HG03469 (cell line): ENCODE measurements at regions not wholly inside any gene's neighbourhood (a gene's known extent, or its start where the extent isn't known, plus 50 kb on each side); places are given as distances from the start of the nearest gene placed in this dataset.
"Not testable (repeated sequence)": the region's sequence is repeated elsewhere in the genome, so short reads cannot be mapped to it uniquely, and the experiment has no call there.

Source experiments
- ATAC-seq: cut with Tn5 transposase; IDR thresholded peaks from one replicate; pipeline ENCODE4 v1.9.1; 2021; ENCODE audit warnings: mild to moderate bottlenecking, moderate library complexity, moderate number of reproducible peaks; ENCODE audit not compliant: unreplicated experiment

DNA sequence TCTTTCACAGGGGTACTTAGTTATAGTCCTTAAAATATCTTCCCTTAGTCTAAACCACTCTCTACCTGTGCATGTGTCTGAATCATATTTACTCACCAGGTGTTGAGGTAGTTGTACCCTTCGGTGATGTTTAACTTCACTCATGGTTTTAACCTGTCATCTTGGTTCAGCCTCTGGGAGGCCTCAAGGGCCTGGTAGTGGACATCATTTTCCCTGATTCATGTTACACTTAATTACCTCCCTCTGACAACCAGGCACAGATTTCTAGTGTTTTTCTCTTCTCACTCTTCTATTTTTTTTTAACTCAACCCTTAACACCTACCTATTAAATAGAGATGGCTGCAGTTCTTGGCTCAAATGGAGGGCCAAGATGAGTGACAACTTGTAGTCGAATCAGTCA, 505.4 kb downstream of the TMEM114 start:
- ATAC-seq: no peak

DNA sequence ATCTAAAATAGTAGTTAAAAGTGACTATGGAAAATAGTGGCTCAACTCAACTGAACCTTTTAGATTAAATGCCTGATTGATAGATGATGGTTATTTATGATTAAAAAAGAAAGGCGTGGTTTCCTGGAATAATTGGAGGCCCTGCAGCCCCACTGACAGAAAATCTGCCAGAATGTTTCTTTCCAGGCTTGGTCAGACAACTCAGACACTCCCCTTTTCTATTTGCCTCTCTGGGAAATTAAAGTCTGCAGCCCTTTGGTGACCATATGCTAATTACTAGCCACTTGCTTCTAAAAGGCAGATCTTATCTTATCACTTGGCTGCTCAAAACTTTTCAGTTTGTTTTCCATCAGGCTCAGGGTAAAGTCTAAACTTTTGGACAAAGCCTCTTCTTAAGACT, 506.0 kb downstream of the TMEM114 start:
- ATAC-seq: no peak

DNA sequence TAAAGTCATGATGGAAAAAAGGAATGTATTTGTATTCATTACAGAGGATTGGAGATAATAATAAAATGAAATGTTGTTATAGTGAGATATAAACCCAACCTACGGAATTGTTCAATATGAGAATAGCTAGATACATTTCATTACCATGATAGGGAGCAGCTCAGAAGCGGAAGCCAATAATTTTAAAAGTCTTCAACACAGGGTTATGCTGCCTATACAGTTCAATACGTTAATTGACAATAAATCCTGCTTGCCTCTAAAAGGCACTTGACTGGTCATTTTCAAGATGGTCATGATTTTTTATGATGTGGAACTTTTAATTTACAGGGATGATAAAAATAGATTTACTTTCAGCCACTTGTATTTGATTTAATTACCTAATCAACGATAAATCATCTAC, 506.8 kb downstream of the TMEM114 start:
- no peak for ATAC-seq

DNA sequence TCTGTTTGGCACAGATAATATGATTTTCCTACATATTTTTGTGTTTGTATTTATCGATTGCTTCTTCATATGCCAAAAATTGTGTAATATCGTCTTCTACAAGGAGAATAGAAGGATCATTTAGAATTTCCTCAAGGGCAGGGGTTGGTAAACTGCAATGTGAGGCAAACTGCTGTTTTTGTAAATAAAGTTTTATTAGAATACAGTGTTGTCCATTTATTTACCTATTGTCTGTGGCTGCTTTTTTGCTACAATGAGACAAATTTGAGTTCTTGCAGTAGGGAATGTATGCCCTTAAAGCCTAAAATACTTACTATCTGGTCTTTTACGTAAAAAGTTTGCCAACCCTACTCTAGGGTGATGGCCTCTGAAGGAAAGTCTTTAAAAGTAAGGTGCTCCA, 509.5 kb downstream of the TMEM114 start:
- ATAC-seq: no peak

DNA sequence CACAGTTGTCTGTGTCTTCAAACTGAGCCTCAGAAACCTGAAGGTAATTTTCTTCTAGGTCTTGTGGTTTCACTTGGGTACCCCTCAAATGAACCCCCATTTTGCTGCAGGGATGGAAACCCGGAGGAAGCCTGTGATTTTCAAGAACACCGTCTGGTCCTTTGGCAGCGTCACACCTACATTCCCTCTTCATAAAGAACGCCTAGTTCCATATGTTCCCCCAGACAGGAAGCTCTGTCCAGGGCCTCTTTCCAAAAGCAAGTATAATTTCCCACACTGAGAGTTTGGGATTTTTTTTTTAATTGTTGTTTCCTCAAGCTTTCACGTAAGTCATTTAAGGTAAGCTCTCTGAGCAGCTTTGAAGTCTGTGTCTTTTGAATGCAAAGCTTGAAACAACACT, 515.0 kb downstream of the TMEM114 start:
- no peak for ATAC-seq

DNA sequence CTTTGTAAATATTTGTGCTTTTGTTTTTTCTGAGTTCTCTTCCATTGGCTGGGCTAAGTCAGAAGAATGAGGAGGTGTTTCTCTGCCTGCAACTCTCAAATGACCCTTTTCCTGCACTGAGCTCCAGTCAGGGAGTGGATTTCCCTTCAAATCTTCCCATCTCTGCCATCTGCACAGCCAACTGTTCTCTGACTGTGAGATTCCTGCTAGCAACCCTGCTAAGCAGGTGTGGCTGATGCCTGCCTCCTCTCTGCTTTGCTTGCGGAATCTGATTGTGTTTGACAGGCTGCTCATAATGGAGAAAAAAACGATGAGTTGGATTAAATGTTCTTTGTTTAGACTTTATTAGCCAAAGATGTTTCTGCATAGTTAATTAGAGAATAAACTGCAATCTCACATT, 519.8 kb downstream of the TMEM114 start:
- ATAC-seq: no peak

DNA sequence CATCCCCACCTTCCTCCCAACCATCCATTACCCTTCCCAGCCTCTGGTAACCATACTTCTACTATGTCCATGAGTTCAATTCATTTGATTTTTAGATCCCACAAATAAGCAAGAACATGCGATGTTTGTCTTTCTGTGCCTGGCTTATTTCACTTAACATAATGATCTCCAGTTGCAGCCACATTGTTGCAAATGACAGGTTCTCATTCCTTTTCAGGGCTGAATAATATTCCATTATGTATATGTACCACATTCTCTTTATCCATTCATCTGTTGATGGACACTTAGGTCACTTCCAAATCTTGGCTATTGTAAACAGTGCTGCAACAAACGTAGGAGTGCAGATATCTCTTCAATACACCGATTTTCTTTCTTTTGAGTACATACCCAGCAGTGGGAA, 522.1 kb downstream of the TMEM114 start:
- ATAC-seq: not testable (repeated sequence)

DNA sequence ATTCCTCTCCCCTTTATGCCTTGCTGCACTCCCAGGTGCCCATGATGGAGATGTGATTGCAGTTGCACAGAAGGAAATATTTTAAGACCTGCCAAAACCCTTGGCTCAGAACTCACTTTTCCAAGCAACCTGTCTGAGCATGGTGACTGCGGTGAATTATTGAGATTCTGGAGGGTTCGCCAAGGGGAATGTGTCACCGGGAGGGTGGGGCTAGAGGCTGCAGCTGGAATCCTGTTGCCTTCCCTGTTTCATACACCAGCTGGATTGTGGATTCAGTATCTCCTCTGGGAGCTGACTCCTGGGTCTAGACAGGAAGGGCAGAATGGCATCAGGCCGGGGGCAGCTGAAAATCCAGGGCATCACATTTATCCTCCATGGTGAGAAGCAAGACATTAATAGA, 527.2 kb downstream of the TMEM114 start:
- ATAC-seq: no peak

DNA sequence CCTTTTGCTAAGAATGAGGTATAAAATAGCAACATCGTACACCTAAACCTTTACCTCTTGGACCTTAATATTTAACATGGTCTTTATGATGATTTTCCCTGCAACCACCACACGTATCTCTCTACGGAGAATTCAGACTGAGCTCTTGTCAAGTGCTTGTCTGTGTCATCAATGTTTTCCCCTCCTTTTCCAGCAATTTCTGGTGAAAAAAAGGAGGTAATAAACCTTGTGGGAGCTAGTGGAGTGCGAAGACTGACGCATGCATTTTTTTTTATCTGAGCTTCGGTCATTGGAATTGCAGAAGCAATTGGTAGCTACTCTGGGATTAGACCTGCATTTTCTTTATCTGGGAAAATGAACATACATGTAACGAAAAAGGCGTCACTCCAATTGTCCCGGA, 527.6 kb downstream of the TMEM114 start:
- ATAC-seq: no peak

DNA sequence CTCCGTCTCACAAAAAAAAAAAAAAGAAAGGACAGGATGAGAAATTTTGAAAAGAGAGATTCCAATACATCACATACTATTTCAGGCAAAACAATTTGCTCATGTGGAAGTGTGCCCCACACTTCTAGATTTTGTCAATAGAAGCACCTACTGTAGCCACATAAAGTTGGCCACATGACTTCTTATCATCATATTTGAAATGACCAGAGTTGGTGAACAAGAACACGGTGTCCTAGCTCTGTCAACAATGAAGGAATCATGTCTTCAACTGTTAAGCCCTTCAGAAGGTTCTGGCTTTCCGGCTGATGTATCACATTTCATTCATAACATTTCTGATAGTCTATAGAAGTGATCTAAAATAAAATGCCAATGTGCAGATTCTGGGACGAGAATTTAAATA, 534.5 kb downstream of the TMEM114 start:
- ATAC-seq: no peak

DNA sequence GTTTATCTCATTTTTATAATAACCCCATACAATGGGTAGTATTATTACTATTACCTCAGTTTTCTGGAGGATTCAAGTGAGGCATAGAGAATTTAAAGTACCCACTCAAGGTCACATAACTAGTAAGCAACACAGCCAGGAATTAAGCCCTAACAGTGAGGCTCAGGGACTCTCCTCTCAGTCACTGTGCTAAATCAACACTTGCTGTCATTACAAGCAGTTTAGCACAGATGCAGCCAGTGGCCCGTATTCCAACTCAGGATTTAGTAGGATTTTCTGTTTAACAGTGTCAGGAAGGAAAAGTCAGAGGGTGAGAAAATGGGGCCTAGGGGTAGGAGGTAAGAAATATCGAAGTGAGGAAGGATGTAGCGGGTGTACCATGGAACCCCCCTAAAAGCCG, 536.9 kb downstream of the TMEM114 start:
- ATAC-seq: no peak

DNA sequence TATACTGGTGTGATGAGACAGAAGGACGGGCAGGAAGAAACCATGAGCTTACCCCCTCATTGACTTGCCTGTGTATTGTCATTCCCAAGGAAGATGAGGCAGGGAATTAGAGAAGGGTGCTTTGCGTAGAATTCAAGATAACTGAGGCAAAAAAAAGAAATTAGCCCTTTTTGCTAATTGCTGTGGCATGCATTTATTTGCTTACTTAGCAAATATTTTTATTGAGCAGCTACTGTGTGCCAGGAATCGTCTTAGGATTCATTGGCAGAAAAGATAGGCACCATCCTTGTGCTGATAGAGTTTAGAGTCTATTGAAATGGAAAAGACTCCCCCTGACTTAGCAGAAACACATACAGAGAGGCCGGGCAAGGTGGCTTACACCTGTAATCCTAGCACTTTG, 541.9 kb downstream of the TMEM114 start:
- ATAC-seq: no peak

DNA sequence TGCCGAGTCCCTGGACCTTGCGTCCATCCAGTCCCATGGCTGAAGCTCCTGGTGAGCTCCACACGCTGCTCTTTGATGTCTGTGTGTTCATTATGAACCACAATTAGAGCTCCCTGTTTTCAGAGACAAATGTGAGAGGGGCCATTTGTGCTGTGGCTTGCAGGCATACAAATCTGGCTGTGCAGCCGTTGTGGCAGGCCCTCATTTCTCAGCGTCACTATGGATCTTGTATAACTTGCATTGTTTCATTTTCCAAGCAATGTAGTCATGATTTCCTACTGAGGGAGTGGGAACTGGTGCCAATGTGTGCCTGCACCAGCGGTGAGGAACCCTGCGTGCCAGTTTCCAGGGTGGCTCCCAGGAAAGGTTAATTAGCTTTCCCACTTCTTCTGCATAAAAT, 542.6 kb downstream of the TMEM114 start:
- ATAC-seq: no peak

DNA sequence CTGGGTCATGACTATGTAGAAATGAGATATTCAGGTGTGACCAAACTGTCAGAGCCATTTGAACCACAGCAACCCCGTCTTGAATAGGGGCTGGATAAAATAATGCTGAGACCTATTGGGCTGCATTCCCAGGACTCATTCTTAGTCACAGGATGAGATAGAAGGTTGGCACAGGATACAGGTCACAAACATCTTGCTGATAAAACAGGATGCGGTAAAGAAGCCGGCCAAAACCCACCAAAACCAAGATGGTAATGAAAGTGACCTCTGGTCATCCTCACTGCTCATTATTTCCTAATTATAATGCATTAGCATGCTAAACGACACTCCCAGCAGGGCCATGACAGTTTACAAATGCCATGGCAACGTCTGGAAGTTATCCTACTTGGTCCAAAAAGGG, 545.5 kb downstream of the TMEM114 start:
- no peak for ATAC-seq

DNA sequence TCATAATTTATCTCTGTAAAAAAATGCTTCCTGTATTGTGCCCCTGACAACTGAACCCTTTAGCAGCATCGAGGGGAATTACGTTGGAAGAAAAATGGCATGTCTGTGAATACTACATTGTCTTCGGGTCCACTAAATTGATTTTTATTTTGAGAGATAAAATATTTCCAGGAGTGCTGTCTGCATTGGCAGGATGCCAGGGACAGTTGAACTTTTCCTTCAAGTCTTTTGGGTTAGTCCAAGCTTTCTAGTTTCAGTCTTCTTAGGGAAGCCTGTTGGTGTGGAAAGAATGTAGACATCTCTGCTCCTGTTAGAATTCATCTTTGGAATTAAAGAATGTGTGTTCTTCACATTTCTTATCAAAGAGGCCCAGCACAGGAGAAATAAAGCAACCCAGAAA, 557.9 kb downstream of the TMEM114 start:
- no peak for ATAC-seq

DNA sequence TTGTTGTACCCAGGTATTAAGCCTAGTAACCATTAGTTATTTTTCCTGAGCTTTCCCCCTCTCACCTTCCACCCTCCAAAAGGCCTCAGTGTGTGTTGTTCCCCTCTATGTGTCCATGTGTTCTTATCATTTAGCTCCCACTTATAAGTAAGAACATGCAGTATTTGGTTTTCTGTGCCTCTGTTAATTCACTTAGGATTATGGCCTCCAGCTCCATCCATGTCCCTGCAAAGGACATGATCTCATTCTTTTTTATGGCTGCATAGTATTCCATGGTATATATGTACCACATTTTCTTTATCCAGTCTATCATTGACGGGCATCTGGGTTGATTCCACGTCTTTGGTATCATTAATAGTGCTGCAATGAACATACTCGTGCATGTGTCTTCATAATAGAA, 560.3 kb downstream of the TMEM114 start:
- not testable (repeated sequence) for ATAC-seq

DNA sequence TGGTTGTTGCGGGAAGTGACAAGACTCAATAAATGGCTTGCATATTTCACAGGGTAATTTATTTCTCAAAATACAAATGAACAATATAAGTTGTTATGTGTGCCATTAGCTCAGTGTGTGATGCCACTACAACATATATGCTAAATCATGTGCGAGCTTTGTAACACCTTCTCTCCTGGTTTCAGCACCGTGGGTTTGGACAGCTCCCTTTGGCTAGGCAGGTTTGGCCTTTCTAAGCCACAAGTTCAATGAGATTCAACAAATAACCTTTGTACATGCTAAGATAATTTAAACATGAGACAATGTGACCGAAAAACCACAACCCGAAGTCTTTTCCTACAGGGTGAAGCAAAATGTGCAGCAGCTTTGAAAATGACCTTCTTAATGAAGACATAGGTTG, 563.9 kb downstream of the TMEM114 start:
- ATAC-seq: no peak

DNA sequence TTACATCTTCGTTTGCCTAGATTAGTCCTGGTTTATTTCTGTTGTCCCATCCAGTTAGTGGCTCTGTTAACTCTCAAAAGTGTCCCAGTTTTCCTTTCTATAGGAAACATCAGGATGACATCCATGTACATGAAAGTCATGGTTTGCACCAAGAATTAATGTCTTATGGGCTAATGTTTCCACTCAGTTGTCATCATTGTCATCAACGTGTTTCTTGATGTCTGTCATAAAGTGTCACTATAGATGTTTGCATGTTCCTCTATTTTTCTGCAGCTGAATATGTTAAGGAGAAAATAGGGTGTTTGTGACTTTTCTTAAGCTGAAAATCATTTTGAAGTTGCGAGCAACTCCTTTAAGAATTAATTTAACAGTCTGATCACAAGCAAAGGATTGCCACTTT, 567.0 kb downstream of the TMEM114 start:
- no peak for ATAC-seq

DNA sequence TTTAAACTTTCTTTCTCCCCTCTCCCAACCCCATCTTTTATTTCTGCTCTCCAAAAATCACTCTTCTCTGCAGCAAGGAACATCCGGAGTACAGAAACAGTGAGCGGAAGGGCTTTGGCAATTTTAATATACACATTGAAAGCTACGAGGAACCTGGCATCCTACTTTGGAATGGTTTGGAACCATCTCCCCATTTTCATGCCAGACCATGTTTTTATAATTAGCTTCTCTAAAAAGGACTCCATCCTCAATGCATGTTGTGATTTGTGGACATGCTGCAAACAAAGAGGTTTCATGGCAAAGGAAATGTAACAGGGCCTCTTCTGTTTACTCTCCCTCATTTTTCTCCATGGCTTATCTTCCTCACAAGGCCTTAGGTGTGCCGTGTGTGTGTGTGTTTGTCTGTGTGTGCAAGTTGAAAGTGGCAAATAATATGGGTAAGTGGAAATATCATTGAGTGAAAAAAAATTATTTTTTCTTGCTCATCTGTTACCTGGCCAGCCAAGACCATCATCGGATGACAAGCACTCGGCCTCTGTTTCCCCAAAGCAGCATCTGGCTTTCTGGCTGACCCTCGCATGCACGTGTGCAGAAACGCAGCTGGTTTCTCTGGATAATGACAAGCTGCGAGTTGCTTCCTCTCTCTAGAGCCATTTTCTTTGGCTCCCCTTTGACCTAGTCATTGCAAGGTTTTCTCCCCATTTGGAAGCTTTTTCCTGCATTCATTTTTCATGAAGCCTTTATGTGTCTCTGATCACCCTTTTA, 585.0 kb downstream of the TMEM114 start:
- no peak for ATAC-seq

DNA sequence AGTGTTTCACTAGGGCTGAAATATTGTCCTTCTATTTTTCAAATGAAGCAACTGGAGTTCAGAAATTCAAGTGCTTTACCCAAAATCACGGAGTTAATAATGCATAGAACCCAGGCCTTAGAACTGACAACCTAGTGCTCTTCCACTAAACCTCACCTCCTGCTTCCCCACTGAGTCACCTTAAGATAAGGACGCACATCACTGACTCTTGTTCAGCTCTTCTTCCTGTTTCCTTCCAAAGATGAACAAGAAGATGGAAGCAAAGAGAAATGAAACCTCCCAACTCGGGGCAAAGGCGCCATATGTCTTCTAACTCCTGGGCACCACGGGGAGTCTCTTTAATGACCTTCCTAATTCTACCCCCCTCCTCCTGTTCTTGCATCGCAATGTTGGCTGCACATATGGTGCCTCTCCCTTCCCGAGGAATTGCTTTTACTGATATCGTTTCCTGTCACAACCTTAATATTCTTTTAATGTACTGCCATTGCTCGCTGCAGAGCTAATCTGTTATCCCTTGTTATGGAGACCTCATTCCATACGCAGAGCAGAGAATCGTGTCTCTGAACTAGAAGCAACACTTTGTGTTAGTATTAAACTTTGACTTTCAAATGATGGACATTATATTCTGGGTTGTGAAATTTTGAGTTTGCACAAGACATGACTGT, 591.4 kb downstream of the TMEM114 start:
- ATAC-seq: no peak

DNA sequence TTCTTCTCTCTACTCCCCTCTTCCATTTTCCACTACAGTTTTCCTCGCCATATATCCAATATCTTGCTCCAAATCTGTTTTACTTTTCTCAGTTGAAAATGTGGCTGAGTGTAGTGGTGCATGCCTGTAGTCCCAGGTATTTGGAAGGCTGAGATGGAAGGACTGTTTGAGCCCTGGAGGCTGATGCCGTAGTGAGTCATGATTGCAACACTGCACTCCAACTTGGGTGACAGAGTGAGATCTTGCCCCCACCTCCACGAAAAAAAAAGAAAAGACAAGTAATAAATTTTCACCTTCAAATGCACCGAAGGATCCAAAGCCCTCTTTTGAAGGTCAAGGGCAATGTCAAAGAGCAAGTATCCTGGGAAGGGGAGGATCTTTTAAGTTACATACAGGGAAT, 592.3 kb downstream of the TMEM114 start:
- no peak for ATAC-seq

DNA sequence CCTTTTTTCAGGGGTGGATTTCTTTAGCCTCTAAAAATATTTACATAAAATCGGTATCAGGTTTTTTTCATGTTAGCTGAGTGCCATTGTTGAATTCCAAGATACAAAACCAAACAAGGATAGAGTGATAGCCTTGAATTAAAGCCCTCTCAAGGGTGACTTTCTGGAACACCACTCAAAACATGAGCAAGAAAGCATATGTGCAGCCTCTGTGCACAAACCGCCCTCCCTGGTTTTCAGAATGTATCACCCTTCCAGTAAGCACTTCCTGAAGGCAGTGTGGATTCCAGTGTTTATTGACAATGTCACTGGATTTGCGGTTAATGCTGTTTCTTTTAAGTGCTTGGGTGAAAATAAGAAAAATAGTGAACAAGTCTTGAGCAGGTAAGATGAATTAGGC, 597.7 kb downstream of the TMEM114 start:
- no peak for ATAC-seq
